CD1c-positive myeloid dendritic cell (primary cell): ENCODE measurements at regions not wholly inside any gene's neighbourhood (a gene's known extent, or its start where the extent isn't known, plus 50 kb on each side); places are given as distances from the start of the nearest gene placed in this dataset.
"Not testable (repeated sequence)": the region's sequence is repeated elsewhere in the genome, so short reads cannot be mapped to it uniquely, and the experiment has no call there.

Experiments used
- DNase-seq: peaks from one replicate; pipeline ENCODE4 v3.0.0-alpha.2; 2016; ENCODE audit errors: extremely low spot score

DNA sequence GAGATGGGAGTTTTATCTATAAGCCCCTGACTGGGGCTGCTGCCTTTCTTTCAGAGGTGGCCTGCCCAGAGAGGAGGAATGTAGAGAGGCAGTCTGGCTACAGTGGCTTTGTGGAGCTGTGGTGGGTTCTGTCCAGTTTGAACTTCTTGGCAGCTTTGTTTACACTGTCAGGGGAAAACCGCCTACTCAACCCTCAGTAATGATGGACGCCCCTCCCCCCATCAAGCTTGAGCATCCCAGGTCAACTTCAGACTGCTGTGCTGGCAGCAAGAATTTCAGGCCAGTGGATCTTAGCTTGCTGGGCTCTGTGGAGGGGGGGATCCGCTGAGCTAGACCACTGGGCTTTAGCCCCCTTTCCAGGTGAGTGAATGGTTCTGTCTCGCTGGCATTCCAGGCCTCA lies 51.6 kb upstream of the THUMPD2 start:
- not testable (repeated sequence) for DNase-seq
